Kidney (tissue), 13 donors: ENCODE measurements at regions not wholly inside any gene's neighbourhood (a gene's known extent, or its start where the extent isn't known, plus 50 kb on each side); places are given as distances from the start of the nearest gene placed in this dataset.

Source experiments
- DNase-seq, 5 donors: peaks; one replicate each; pipeline ENCODE4 v3.0.0-alpha.2; 2013 to 2020
- FAIRE-seq: peaks from 2 replicates; lab custom pipeline; 2012; peaks lifted over from hg19 to GRCh38; lab: Jason Lieb, UNC
- H3K27ac ChIP-seq, 2 donors: one replicate each; pipeline ENCODE4 v1.7.0; 2013; ENCODE audit warnings: low read depth in 2 of 2, low read length in 2 of 2, inconsistent platforms in 1 of 2
- H3K27me3 ChIP-seq: one replicate; pipeline ENCODE4 v1.7.1; 2013; ENCODE audit warnings: low read length, inconsistent platforms; ENCODE audit not compliant: control insufficient read depth, insufficient read depth
- H3K36me3 ChIP-seq, 3 donors: one replicate each; pipeline versions ENCODE4 v1.7.0 to v1.7.1; 2013; ENCODE audit warnings: low read length in 3 of 3, control low read depth in 1 of 3, inconsistent platforms in 1 of 3; ENCODE audit not compliant: insufficient read depth in 3 of 3, control insufficient read depth in 2 of 3
- H3K4me1 ChIP-seq, 3 donors: one replicate each; pipeline versions ENCODE4 v1.7.0 to v1.7.1; 2013; ENCODE audit warnings: low read length in 3 of 3, inconsistent platforms in 1 of 3, low read depth in 1 of 3; ENCODE audit not compliant: control insufficient read depth in 2 of 3, insufficient read depth in 2 of 3
- H3K4me3 ChIP-seq, 3 donors: one replicate each; pipeline versions ENCODE4 v1.7.0 to v1.8.1; 2013; ENCODE audit warnings: low read length in 3 of 3, control low read depth in 1 of 3, inconsistent platforms in 1 of 3
- H3K9ac ChIP-seq, 3 donors: one replicate each; pipeline versions ENCODE4 v1.7.0 to v1.7.1; 2013; ENCODE audit warnings: low read length in 3 of 3, control low read depth in 1 of 3, inconsistent platforms in 1 of 3
- H3K9me3 ChIP-seq, 3 donors: one replicate each; pipeline versions ENCODE4 v1.7.0 to v1.7.1; 2013; ENCODE audit warnings: low read length in 3 of 3, control low read depth in 1 of 3, inconsistent platforms in 1 of 3; ENCODE audit not compliant: control insufficient read depth in 2 of 3, insufficient read depth in 1 of 3
- CTCF ChIP-seq: IDR thresholded peaks from 3 replicates; pipeline ENCODE4 v1.5.1; 2012; ENCODE audit warnings: mild to moderate bottlenecking, moderate library complexity, borderline replicate concordance; ENCODE audit not compliant: insufficient read depth; ENCODE audit errors: extremely low read depth
- intact Hi-C: fragments of 100-400 bp; cut with DNase I; formaldehyde crosslinking; loops from one replicate; pipeline ENCODE4 v1.11.1; 2022
- donor health status: control.
- donor health status: control.
- donor health status: control.
- donor health status: control.
- donor health status: control.
- donor health status: DM: yes; HTN: yes; CAD: no.
- donor health status: Normal renal cell carcinoma (clear cell type).

- H3K27me3 ChIP-seq = no peaks in the 10 kb centered on the region
- intact Hi-C loops = no loop called here
- DNase-seq = no peak
- H3K9ac ChIP-seq = no peak overlapping the region
- H3K4me3 ChIP-seq = no peak overlapping the region
- no peak for FAIRE-seq
- no peaks in the 10 kb centered on the region for H3K36me3 ChIP-seq
- peaks cover 3 to 4% (median 4%) of the 10 kb centered on the region in 3 donors for H3K4me1 ChIP-seq
- no peaks in the 10 kb centered on the region for H3K9me3 ChIP-seq
- H3K27ac ChIP-seq = no peak overlapping the region
- TF ChIP-seq CTCF = no peak
These were observed 83.6 kb downstream of the CCDC34 start for GRCh38 chr11:27279460-27279859.

DNA sequence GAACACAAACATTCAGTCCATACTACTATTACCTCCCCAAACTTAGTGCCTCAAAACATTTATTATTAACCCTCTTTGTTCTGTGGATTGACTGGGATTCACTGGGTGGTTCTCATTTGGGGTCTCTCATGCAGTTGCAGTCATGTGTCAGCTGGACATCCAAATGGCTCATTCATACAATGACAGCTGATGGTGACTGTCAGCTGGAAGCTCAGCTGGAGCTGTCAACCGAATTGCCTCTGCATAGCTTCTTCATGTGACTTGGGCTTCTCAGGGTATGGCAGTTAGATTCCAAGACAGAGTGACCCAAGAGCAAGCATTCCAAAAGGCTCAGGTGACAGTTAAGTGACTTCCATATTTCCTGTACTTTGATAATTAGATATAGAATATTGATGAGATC is 85.2 kb downstream of the CCDC34 start:
- no peak overlapping the region for H3K27ac ChIP-seq
- no peaks in the 10 kb centered on the region for H3K9me3 ChIP-seq
- peaks cover 2 to 3% (median 2%) of the 10 kb centered on the region in 3 donors for H3K4me1 ChIP-seq
- DNase-seq (no peak), FAIRE-seq (no peak)
- no peak overlapping the region for H3K9ac ChIP-seq
- no peaks in the 10 kb centered on the region for H3K27me3 ChIP-seq
- TF ChIP-seq CTCF = no peak
- intact Hi-C loops = no loop called here
- H3K36me3 ChIP-seq = no peaks in the 10 kb centered on the region
- no peak overlapping the region for H3K4me3 ChIP-seq

DNA sequence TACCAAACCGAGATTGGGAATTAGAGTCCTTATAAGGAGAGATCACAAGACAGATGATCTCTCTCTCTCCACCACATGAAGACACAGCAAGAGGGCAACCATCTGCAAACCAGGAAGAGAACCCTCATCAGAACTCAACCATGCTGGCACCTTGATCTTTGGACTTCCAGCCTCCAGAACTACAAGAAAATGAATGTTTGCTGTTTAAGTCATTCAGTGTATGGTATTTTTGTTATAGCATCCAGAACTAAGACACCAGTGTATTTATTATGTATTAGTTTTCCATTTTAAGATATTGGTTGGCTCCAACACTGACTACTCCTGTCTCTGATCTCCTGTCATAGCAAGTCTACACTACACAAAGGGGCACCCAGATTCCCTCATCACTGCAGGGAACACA is 86.9 kb downstream of the CCDC34 start:
- H3K9ac ChIP-seq = no peak overlapping the region
- H3K27me3 ChIP-seq = no peaks in the 10 kb centered on the region
- intact Hi-C loops = no loop called here
- FAIRE-seq (no peak), DNase-seq (no peak)
- H3K27ac ChIP-seq = no peak overlapping the region
- H3K36me3 ChIP-seq = no peaks in the 10 kb centered on the region
- TF ChIP-seq CTCF = no peak
- H3K4me3 ChIP-seq = no peak overlapping the region
- H3K9me3 ChIP-seq = no peaks in the 10 kb centered on the region
- H3K4me1 ChIP-seq = no peaks in the 10 kb centered on the region

DNA sequence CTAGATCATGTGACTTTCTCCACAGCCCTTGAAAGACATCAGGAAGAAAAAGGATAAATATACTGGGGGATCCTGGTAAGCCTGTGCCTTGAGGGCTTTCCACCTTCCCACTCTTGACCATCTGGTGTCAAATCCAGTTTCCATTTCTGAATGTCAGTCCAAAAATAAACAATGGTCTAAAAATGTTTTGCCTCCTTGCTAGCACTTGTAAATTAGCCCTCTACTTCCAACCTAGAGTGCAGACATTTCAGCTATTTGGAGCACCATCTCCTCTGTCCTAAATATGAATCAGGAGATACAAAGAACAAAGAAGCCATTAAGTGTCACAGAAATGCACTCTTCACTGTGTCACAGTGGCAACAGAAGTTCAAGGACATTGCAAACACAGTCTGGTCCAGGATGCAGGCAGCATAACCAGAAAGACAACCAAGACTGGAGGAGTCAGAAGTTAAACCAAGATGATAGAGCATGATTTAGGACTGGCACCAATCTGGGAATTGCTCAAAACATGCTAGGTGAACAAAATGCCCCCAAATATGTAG is 88.1 kb downstream of the CCDC34 start:
- H3K27ac ChIP-seq = no peak overlapping the region
- no peak for FAIRE-seq
- intact Hi-C loops = no loop called here
- no peaks in the 10 kb centered on the region for H3K4me1 ChIP-seq
- no peaks in the 10 kb centered on the region for H3K27me3 ChIP-seq
- no peak overlapping the region for H3K9ac ChIP-seq
- no peaks in the 10 kb centered on the region for H3K36me3 ChIP-seq
- TF ChIP-seq CTCF = no peak
- no peak overlapping the region for H3K4me3 ChIP-seq
- DNase-seq = no peak
- H3K9me3 ChIP-seq = no peaks in the 10 kb centered on the region
